Omental fat pad (tissue), 3 donors: ENCODE measurements at regions not wholly inside any gene's neighbourhood (a gene's known extent, or its start where the extent isn't known, plus 50 kb on each side); places are given as distances from the start of the nearest gene placed in this dataset.

ENCODE experiments used
- ATAC-seq: fragments of 150-250 bp; one replicate; pipeline ENCODE4 v1.9.1; 2016; ENCODE audit warnings: mild to moderate bottlenecking, moderate library complexity; ENCODE audit not compliant: low FRiP score
- DNase-seq: peaks from one replicate; pipeline ENCODE4 v3.0.0-alpha.2; 2019; ENCODE audit warnings: low spot score
- CTCF ChIP-seq, 3 donors: fragments of 450-650 bp; IDR thresholded peaks; one replicate each; pipeline ENCODE4 v1.5.1; 2016 to 2017; ENCODE audit warnings: antibody characterized with exemption in 3 of 3, mild to moderate bottlenecking in 3 of 3, moderate library complexity in 2 of 3

GRCh38 chr15:47461652-47462141, 255.6 kb upstream of the SEMA6D start:
- DNase-seq = no peak
- no peak for TF ChIP-seq CTCF (IDR thresholded peaks at IDR 0.05)
- no peak for ATAC-seq

GRCh38 chr15:47466357-47466756, 250.9 kb upstream of the SEMA6D start:
- ATAC-seq (no peak), DNase-seq (no peak)
- TF ChIP-seq CTCF (IDR thresholded peaks at IDR 0.05) = no peak

GRCh38 chr15:47470983-47471382, 246.3 kb upstream of the SEMA6D start:
- no peak for TF ChIP-seq CTCF (IDR thresholded peaks at IDR 0.05)
- ATAC-seq (no peak), DNase-seq (no peak)

GRCh38 chr15:47473106-47473725, 244.1 kb upstream of the SEMA6D start:
- no peak for TF ChIP-seq CTCF (IDR thresholded peaks at IDR 0.05)
- DNase-seq = no peak
- ATAC-seq = no peak

- DNase-seq (no peak), ATAC-seq (no peak)
- no peak for TF ChIP-seq CTCF (IDR thresholded peaks at IDR 0.05)
These were observed 243.5 kb upstream of the SEMA6D start for GRCh38 chr15:47473832-47474231.

GRCh38 chr15:47475336-47475735, 242.0 kb upstream of the SEMA6D start:
- ATAC-seq = no peak
- TF ChIP-seq CTCF (IDR thresholded peaks at IDR 0.05) = no peak
- DNase-seq = no peak

GRCh38 chr15:47477341-47477740, 240.0 kb upstream of the SEMA6D start:
- TF ChIP-seq CTCF (IDR thresholded peaks at IDR 0.05) = no peak
- no peak for DNase-seq
- no peak for ATAC-seq
